ENCODE measurements at regions not wholly inside any gene's neighbourhood (a gene's known extent, or its start where the extent isn't known, plus 50 kb on each side); places are given as distances from the start of the nearest gene placed in this dataset.

- TF ChIP-seq TAF1 (IDR thresholded peaks at IDR 0.05; ENCODE audit: borderline replicate concordance, insufficient read depth, low read length) (no peak), REST (IDR thresholded peaks at IDR 0.05; ENCODE audit: insufficient read depth in 1 of 2, low read depth in 2 of 2, low read length in 2 of 2) (no peak)
Measured at GRCh38 chr6:159520002-159520401, 173.0 kb downstream of the SOD2 start.
